ENCODE measurements at regions not wholly inside any gene's neighbourhood (a gene's known extent, or its start where the extent isn't known, plus 50 kb on each side); places are given as distances from the start of the nearest gene placed in this dataset.

DNA sequence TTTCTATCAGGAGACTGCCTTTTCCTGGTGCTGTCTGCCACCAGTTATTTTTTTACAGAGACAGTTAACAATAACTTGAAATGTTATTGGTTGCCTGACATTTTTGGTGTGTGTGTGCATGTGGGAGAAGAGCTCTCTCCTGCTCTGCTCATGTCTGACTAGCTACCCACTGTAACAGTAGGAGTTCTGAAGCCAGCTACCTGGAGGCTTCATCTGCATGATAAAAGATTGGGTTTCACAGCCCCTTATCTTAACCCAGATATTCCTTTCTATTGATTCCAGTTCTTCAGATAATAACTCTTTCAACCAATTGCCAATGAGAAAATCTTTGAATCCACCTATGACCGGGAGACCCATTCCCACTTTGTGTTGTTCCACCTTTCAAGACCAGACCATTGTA is 237.4 kb upstream of the PPP1R3A start:
- TF ChIP-seq, protein P1, sequence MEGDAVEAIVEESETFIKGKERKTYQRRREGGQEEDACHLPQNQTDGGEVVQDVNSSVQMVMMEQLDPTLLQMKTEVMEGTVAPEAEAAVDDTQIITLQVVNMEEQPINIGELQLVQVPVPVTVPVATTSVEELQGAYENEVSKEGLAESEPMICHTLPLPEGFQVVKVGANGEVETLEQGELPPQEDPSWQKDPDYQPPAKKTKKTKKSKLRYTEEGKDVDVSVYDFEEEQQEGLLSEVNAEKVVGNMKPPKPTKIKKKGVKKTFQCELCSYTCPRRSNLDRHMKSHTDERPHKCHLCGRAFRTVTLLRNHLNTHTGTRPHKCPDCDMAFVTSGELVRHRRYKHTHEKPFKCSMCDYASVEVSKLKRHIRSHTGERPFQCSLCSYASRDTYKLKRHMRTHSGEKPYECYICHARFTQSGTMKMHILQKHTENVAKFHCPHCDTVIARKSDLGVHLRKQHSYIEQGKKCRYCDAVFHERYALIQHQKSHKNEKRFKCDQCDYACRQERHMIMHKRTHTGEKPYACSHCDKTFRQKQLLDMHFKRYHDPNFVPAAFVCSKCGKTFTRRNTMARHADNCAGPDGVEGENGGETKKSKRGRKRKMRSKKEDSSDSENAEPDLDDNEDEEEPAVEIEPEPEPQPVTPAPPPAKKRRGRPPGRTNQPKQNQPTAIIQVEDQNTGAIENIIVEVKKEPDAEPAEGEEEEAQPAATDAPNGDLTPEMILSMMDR (conservative IDR thresholded peaks at IDR 0.05; ENCODE audit: low read depth, low read length), result no peak
- no peak for TF ChIP-seq EZH2 (IDR thresholded peaks at IDR 0.05; ENCODE audit: low read length, unreplicated experiment)
- TF ChIP-seq EZH2phosphoT487 (IDR thresholded peaks at IDR 0.05; ENCODE audit: borderline replicate concordance, low read length), result no peak
- intact Hi-C loops (cut with micrococcal nuclease), result no loop called here
- ChIA-PET POLR2A (ENCODE audit: unreplicated experiment) (no interaction called here), CTCF (no interaction called here)
- ATAC-seq, result no peak
- H3K79me2 ChIP-seq (ENCODE audit: low read length), result no peaks in the 10 kb centered on the region
- H3K9me2 ChIP-seq (replicated peaks; ENCODE audit: low read length), result no peaks in the 10 kb centered on the region
- no peaks in the 10 kb centered on the region for H3K36me3 ChIP-seq (ENCODE audit: low read depth, low read length)
- H3K9me3 ChIP-seq (ENCODE audit: low read length), result no peaks in the 10 kb centered on the region
- no peak for DNase-seq
- no peak overlapping the region for H3K4me3 ChIP-seq (ENCODE audit: low read length)
- H3K4me2 ChIP-seq (ENCODE audit: low read length), result no peak overlapping the region
- H2AFZ ChIP-seq (ENCODE audit: low read length), result no peak overlapping the region
- no TSS peak for BruUV-seq (replicated peaks)
- no peaks in the 10 kb centered on the region for H3F3A ChIP-seq (ENCODE audit: low read length, unreplicated experiment)
- no peak overlapping the region for H3K27ac ChIP-seq (ENCODE audit: low read length)
- H3K4me1 ChIP-seq (ENCODE audit: insufficient read depth, low read length), result no peaks in the 10 kb centered on the region
- 0 out of 2 replicates have a peak, but pooled peaks cover 8% of the 10 kb centered on the region for H3K27me3 ChIP-seq (ENCODE audit: low read length)
- no peak overlapping the region for H3K9ac ChIP-seq (ENCODE audit: low read length)
- H4K20me1 ChIP-seq (ENCODE audit: low read length), result no peaks in the 10 kb centered on the region

- POLR2A ChIA-PET (ENCODE audit: unreplicated experiment), result no interaction called here
These were observed 236.6 kb upstream of the PPP1R3A start for GRCh38 chr7:114155116-114156110.

More at GRCh38 chr7:114155116-114156110, 236.6 kb upstream of the PPP1R3A start:
- ATAC-seq, result no peak
- BruUV-seq (replicated peaks), result no TSS peak
- no peak overlapping the region for H2AFZ ChIP-seq (ENCODE audit: low read length)
- no peak for DNase-seq
- intact Hi-C loops (cut with micrococcal nuclease), result no loop called here
- 0 out of 2 replicates have a peak, but pooled peaks cover 8% of the 10 kb centered on the region for H3K27me3 ChIP-seq (ENCODE audit: low read length)
- H3K9me3 ChIP-seq (ENCODE audit: low read length), result no peaks in the 10 kb centered on the region
- H3K79me2 ChIP-seq (ENCODE audit: low read length), result no peaks in the 10 kb centered on the region
- H3K4me3 ChIP-seq (ENCODE audit: low read length), result no peak overlapping the region
- H3K4me2 ChIP-seq (ENCODE audit: low read length), result no peak overlapping the region
- no peaks in the 10 kb centered on the region for H3K9me2 ChIP-seq (replicated peaks; ENCODE audit: low read length)
- TF ChIP-seq EZH2 (IDR thresholded peaks at IDR 0.05; ENCODE audit: low read length, unreplicated experiment), result no peak
- TF ChIP-seq, protein P1 (conservative IDR thresholded peaks at IDR 0.05; ENCODE audit: low read depth, low read length), result no peak
- no peaks in the 10 kb centered on the region for H3F3A ChIP-seq (ENCODE audit: low read length, unreplicated experiment)
- H3K36me3 ChIP-seq (ENCODE audit: low read depth, low read length), result no peaks in the 10 kb centered on the region
- no peak overlapping the region for H3K9ac ChIP-seq (ENCODE audit: low read length)
- H4K20me1 ChIP-seq (ENCODE audit: low read length), result no peaks in the 10 kb centered on the region
- no peak overlapping the region for H3K27ac ChIP-seq (ENCODE audit: low read length)
- CTCF ChIA-PET, result no interaction called here
- no peaks in the 10 kb centered on the region for H3K4me1 ChIP-seq (ENCODE audit: insufficient read depth, low read length)
